ENCODE measurements at regions not wholly inside any gene's neighbourhood (a gene's known extent, or its start where the extent isn't known, plus 50 kb on each side); places are given as distances from the start of the nearest gene placed in this dataset.
"Not testable (repeated sequence)": the region's sequence is repeated elsewhere in the genome, so short reads cannot be mapped to it uniquely, and the experiment has no call there.

- H3K4me3 Mint-ChIP-seq: no peak overlapping the region
- H3K4me1 Mint-ChIP-seq: no peaks in the 10 kb centered on the region
- ATAC-seq (ENCODE audit: low read depth) (no peak), DNase-seq (no peak)
- POLR2A ChIA-PET: no interaction called here
- no peak overlapping the region for H3K27ac Mint-ChIP-seq
- CTCF ChIA-PET: no interaction called here
- no peaks in the 10 kb centered on the region for H3K27me3 Mint-ChIP-seq
- no peaks in the 10 kb centered on the region for H3K36me3 Mint-ChIP-seq (ENCODE audit: low read depth)
- TF ChIP-seq CTCF (IDR thresholded peaks at IDR 0.05): no peak
- intact Hi-C loops (cut with micrococcal nuclease): no loop called here
- no peaks in the 10 kb centered on the region for H3K9me3 Mint-ChIP-seq
Observed at GRCh38 chr15:67927501-67928168, 87.8 kb upstream of the RNU6-1 start.

DNA sequence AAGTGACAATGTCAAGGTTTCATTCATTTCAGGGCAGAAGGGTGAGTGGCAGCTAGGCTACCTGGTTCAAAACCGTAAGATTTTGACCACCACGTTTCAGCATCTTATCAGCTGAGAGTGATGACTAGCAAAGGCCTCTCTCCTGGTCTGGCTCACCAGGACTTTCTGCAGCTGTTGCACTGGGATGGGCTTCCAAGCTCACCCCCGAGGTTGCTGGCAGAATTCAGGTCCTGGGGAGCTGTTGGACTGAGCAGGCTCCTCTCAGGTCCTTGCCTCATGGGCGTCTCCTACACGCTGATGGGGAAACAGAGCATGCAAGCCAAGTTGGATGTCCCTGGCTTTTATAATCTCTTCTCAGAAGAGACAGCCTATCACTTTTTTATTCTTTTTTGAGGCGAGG, 88.8 kb upstream of the RNU6-1 start:
- DNase-seq (no peak), ATAC-seq (ENCODE audit: low read depth) (no peak)
- CTCF ChIA-PET: no interaction called here
- TF ChIP-seq CTCF (IDR thresholded peaks at IDR 0.05): no peak
- H3K9me3 Mint-ChIP-seq: no peaks in the 10 kb centered on the region
- no peak overlapping the region for H3K4me3 Mint-ChIP-seq
- POLR2A ChIA-PET: no interaction called here
- no peaks in the 10 kb centered on the region for H3K27me3 Mint-ChIP-seq
- H3K27ac Mint-ChIP-seq: no peak overlapping the region
- H3K4me1 Mint-ChIP-seq: no peaks in the 10 kb centered on the region
- intact Hi-C loops (cut with micrococcal nuclease): no loop called here
- H3K36me3 Mint-ChIP-seq (ENCODE audit: low read depth): no peaks in the 10 kb centered on the region

DNA sequence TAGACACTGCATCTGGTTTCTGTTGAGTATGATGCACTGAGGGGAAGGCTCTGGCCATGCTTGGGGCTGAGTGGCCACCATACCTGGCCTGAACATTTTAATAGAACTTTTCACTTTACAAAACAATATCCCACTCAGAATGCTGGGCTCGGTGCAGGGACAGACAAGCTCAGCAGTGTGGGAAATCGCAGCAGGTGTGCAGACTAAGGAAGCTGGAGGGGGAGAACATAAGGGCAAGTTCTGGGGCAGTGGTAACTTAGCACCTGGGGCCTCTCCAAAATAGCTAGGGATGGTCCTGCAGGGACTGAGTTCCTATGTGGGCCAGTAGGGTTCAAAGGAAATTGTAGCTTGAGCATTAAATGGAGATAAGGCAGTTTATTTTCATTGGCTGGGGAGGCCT, 90.9 kb upstream of the RNU6-1 start:
- ChIA-PET CTCF (no interaction called here), POLR2A (no interaction called here)
- no peaks in the 10 kb centered on the region for H3K27me3 Mint-ChIP-seq
- ATAC-seq (ENCODE audit: low read depth) (no peak), DNase-seq (no peak)
- no peak overlapping the region for H3K27ac Mint-ChIP-seq
- H3K9me3 Mint-ChIP-seq: no peaks in the 10 kb centered on the region
- no peak overlapping the region for H3K4me3 Mint-ChIP-seq
- H3K36me3 Mint-ChIP-seq (ENCODE audit: low read depth): no peaks in the 10 kb centered on the region
- H3K4me1 Mint-ChIP-seq: no peaks in the 10 kb centered on the region
- no peak for TF ChIP-seq CTCF (IDR thresholded peaks at IDR 0.05)
- intact Hi-C loops (cut with micrococcal nuclease): no loop called here

GRCh38 chr15:67931861-67932260, 92.0 kb upstream of the RNU6-1 start:
- POLR2A ChIA-PET: no interaction called here

DNA sequence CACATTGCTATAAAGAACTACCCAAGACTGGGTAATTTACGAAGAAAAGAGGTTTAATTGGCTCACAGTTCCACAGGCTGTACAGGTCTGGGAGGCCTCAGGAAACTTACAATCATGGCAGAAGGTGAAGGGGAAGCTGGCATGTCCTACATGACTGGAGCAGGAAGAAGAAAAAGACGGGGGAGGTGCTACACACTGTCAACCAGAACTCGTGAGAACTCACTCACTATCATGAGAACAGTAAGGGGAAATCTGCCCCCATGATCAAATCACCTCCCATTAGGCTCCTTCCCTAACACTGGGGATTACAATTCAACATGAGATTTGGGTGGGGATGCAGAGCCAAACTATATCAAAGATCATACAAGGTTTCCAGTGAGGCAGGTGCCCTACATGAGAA, 94.3 kb upstream of the RNU6-1 start:
- intact Hi-C loops (cut with micrococcal nuclease); H3K27me3 Mint-ChIP-seq; H3K4me3 Mint-ChIP-seq; H3K36me3 Mint-ChIP-seq (ENCODE audit: low read depth); H3K9me3 Mint-ChIP-seq; DNase-seq; POLR2A ChIA-PET; ATAC-seq (ENCODE audit: low read depth); H3K4me1 Mint-ChIP-seq; CTCF ChIA-PET; H3K27ac Mint-ChIP-seq: not testable (repeated sequence)

More at GRCh38 chr15:67931861-67932260, 92.0 kb upstream of the RNU6-1 start:
- Mint-ChIP-seq H3K9me3 (no peaks in the 10 kb centered on the region), H3K4me1 (no peaks in the 10 kb centered on the region), H3K27me3 (no peaks in the 10 kb centered on the region), H3K4me3 (no peak overlapping the region), H3K27ac (no peak overlapping the region), H3K36me3 (ENCODE audit: low read depth) (no peaks in the 10 kb centered on the region)
- DNase-seq (no peak), ATAC-seq (ENCODE audit: low read depth) (no peak)
- no peak for TF ChIP-seq CTCF (IDR thresholded peaks at IDR 0.05)
- CTCF ChIA-PET: no interaction called here
- intact Hi-C loops (cut with micrococcal nuclease): no loop called here

- Mint-ChIP-seq H3K4me1 (peaks cover 12% of the 10 kb centered on the region), H3K27me3 (no peaks in the 10 kb centered on the region), H3K36me3 (ENCODE audit: low read depth) (no peaks in the 10 kb centered on the region), H3K9me3 (no peaks in the 10 kb centered on the region), H3K4me3 (no peak overlapping the region), H3K27ac (no peak overlapping the region)
- ATAC-seq (ENCODE audit: low read depth) (no peak), DNase-seq (no peak)
- POLR2A ChIA-PET: no interaction called here
- CTCF ChIA-PET: no interaction called here
- TF ChIP-seq CTCF (IDR thresholded peaks at IDR 0.05): no peak
- intact Hi-C loops (cut with micrococcal nuclease): no loop called here
Observed at GRCh38 chr15:67935244-67935643, 95.4 kb upstream of the RNU6-1 start.

Measured in activated B cell treated with CpG ODN at 0.5 μM for 24 hours (primary cell).